Mammary epithelial cell (primary cell): ENCODE measurements at regions not wholly inside any gene's neighbourhood (a gene's known extent, or its start where the extent isn't known, plus 50 kb on each side); places are given as distances from the start of the nearest gene placed in this dataset.

Experiments
- CTCF ChIP-seq, 2 donors: IDR thresholded peaks in 1 of 2; conservative IDR thresholded peaks in 1 of 2; 2 replicates each; pipeline ENCODE4 v1.5.1; 2011 to 2012; ENCODE audit warnings: inconsistent platforms in 2 of 2, low read length in 2 of 2, mild to moderate bottlenecking in 2 of 2, control low read depth in 1 of 2, low read depth in 1 of 2; ENCODE audit not compliant: insufficient read depth in 1 of 2; ENCODE audit errors: extremely low read depth in 1 of 2
- EZH2 ChIP-seq: IDR thresholded peaks from 2 replicates; pipeline ENCODE4 v1.6.1; 2012; ENCODE audit warnings: low read length, inconsistent platforms, borderline replicate concordance

GRCh38 chr6:112513175-112513574 lies 166.0 kb downstream of the RFPL4B start:
- no peak for TF ChIP-seq CTCF (conservative IDR thresholded peaks at IDR 0.05 in 1 of 2, IDR thresholded peaks at IDR 0.05 in 1 of 2; ENCODE audit: extremely low read depth in 1 of 2, insufficient read depth in 1 of 2, low read depth in 1 of 2, low read length in 2 of 2)
- TF ChIP-seq EZH2: no peak
